ENCODE measurements at regions not wholly inside any gene's neighbourhood (a gene's known extent, or its start where the extent isn't known, plus 50 kb on each side); places are given as distances from the start of the nearest gene placed in this dataset.

DNA sequence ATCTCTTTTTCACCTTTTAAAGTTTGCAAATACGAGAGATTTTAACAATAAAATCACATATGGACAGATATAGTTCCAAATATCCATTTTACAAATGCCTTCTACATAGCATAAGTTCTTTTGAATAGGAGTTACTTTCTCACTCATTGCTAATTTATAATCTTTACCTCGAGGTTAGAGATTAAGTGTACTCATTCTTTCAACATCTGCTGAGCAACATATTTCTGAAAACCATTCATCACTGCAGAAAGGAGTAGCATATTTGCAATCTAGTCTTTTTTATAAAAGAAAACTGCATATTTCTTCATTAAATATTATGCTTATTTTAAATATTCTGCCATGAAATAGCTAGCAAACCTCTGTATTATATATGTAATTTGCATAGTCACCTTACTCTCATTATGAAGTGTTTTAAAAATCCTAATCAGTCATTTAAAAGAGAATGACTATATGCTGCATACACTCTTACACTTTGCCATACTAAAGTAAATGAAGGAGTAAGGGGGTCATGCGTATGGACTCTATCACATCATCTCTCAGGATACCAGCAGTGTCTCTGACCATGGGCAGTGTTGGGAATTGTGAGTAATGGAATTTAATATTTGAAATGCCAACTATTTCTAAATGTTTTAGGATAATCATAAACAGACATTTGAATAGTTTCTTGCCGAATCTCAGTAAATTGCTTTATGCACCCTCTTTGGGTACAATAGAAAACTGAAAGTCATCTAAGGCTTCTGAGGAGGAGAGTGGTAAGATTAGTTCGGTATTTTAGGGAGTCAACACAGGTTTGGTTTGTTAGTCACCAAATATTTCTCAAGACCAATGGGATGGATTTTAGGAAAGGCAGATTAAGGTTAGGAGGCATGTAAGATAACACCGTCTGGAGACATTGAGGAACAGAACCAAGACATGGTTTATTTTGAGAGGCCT, 524.8 kb upstream of the ATP2B1 start:
- no peaks in the 10 kb centered on the region for H3K36me3 ChIP-seq (ENCODE audit: control insufficient read depth, insufficient read depth, low read length)
- H3K4me3 ChIP-seq (replicated peaks; ENCODE audit: low read depth, low read length), result no peak overlapping the region
- H3K27me3 ChIP-seq (replicated peaks; ENCODE audit: control insufficient read depth, insufficient read depth, low read length), result no peaks in the 10 kb centered on the region
- TF ChIP-seq CTCF (IDR thresholded peaks at IDR 0.05; ENCODE audit: insufficient read depth, low read length, poor library complexity, severe bottlenecking), result no peak
- DNase-seq (ENCODE audit: extremely low read depth, insufficient read length), result no peak

DNA sequence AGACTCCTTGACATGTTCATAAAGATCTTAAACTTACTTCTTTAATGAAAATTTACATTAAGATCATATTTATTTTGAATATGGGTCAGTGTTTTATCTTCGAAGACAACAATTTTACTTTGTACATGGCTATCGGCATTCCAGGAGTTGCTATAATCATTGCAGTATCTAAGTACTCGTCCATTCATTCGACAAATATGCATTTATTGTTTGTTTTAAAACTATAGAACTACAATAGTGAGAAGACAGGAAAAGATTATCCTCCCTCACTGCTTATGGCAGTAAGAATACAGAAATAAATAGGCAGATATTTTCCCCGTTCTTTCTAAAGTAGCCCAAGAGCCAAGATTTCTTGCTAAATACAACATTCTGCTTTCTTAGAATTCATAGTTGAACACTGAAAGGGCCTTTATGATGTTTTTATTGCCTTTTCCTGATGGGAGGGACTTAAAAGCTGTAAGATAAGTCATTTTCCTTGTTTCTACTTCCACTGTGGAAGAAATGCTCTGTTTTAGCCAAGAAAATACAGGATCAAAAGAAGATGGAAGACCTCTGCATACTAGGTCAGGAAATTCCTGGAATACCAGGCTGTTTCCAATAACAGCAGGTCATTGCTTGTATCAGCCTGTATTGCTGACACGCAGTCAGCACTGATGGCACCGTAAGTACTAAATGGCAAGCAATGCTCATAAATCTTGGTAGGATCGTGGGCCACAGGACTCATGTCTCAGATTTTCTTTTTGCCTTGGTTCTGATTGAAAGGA, 521.0 kb upstream of the ATP2B1 start:
- no peak for DNase-seq (ENCODE audit: extremely low read depth, insufficient read length)
- Histone ChIP-seq H3K27me3 (replicated peaks; ENCODE audit: control insufficient read depth, insufficient read depth, low read length) (no peaks in the 10 kb centered on the region), H3K36me3 (ENCODE audit: control insufficient read depth, insufficient read depth, low read length) (no peaks in the 10 kb centered on the region), H3K4me3 (replicated peaks; ENCODE audit: low read depth, low read length) (no peak overlapping the region)
- no peak for TF ChIP-seq CTCF (IDR thresholded peaks at IDR 0.05; ENCODE audit: insufficient read depth, low read length, poor library complexity, severe bottlenecking)

GRCh38 chr12:90226211-90226610, 517.6 kb upstream of the ATP2B1 start:
- no peaks in the 10 kb centered on the region for H3K36me3 ChIP-seq (ENCODE audit: control insufficient read depth, insufficient read depth, low read length)
- DNase-seq (ENCODE audit: extremely low read depth, insufficient read length), result no peak
- no peaks in the 10 kb centered on the region for H3K27me3 ChIP-seq (replicated peaks; ENCODE audit: control insufficient read depth, insufficient read depth, low read length)
- no peak overlapping the region for H3K4me3 ChIP-seq (replicated peaks; ENCODE audit: low read depth, low read length)
- no peak for TF ChIP-seq CTCF (IDR thresholded peaks at IDR 0.05; ENCODE audit: insufficient read depth, low read length, poor library complexity, severe bottlenecking)

- no peak for DNase-seq (ENCODE audit: extremely low read depth, insufficient read length)
- Histone ChIP-seq H3K36me3 (ENCODE audit: control insufficient read depth, insufficient read depth, low read length) (no peaks in the 10 kb centered on the region), H3K4me3 (replicated peaks; ENCODE audit: low read depth, low read length) (no peak overlapping the region), H3K27me3 (replicated peaks; ENCODE audit: control insufficient read depth, insufficient read depth, low read length) (no peaks in the 10 kb centered on the region)
- TF ChIP-seq CTCF (IDR thresholded peaks at IDR 0.05; ENCODE audit: insufficient read depth, low read length, poor library complexity, severe bottlenecking), result no peak
These were observed 508.2 kb upstream of the ATP2B1 start for GRCh38 chr12:90216815-90217214.

DNA sequence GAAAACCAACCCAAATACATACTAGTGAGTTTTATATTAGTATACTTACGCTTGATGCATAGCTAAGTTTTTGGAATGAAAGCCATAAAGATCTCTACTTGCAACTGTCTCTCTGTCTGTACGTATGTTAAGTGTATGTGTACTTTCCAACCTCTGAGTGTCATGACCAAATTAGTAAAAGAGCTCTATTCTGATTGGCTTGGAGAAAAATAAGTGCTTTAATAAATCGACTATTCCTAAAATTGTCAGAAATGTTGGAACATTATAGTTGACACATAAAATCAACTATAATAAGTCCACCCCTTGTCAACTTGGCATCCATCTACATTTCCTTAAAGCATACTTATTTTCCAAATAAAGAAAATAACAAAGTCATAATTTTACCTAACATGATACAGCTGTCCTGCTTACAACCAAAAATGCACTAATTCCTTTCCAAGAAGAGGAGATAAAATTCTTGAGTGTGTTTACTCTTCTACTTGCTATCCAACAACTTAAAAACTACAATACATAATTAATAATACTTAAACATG, 507.4 kb upstream of the ATP2B1 start:
- no peaks in the 10 kb centered on the region for H3K27me3 ChIP-seq (replicated peaks; ENCODE audit: control insufficient read depth, insufficient read depth, low read length)
- H3K4me3 ChIP-seq (replicated peaks; ENCODE audit: low read depth, low read length), result no peak overlapping the region
- H3K36me3 ChIP-seq (ENCODE audit: control insufficient read depth, insufficient read depth, low read length), result no peaks in the 10 kb centered on the region
- no peak for DNase-seq (ENCODE audit: extremely low read depth, insufficient read length)
- TF ChIP-seq CTCF (IDR thresholded peaks at IDR 0.05; ENCODE audit: insufficient read depth, low read length, poor library complexity, severe bottlenecking), result no peak
